ENCODE measurements at regions not wholly inside any gene's neighbourhood (a gene's known extent, or its start where the extent isn't known, plus 50 kb on each side); places are given as distances from the start of the nearest gene placed in this dataset.

GRCh38 chr12:64951944-64952343 lies 127.5 kb downstream of the TBC1D30 start:
- no TSS peak for BruUV-seq (replicated peaks)
- Histone ChIP-seq H4K20me1 (ENCODE audit: insufficient read depth, low read length) (no peaks in the 10 kb centered on the region), H3K9me2 (ENCODE audit: insufficient read depth, low read length) (no peaks in the 10 kb centered on the region), H3K4me1 (ENCODE audit: insufficient read depth, low read length, poor library complexity, severe bottlenecking) (no peaks in the 10 kb centered on the region), H3K27ac (ENCODE audit: low read depth, low read length, poor library complexity, severe bottlenecking) (no peak overlapping the region), H3K4me3 (ENCODE audit: low read depth, low read length, poor library complexity, severe bottlenecking) (no peak overlapping the region), H3K79me2 (ENCODE audit: insufficient read depth, low read depth, low read length) (no peaks in the 10 kb centered on the region), H2AFZ (ENCODE audit: low read length) (no peak overlapping the region), H3K36me3 (ENCODE audit: insufficient read depth, low read length) (no peaks in the 10 kb centered on the region), H3K4me2 (ENCODE audit: low read length) (no peak overlapping the region), H3K9me3 (ENCODE audit: low read length) (no peaks in the 10 kb centered on the region)
- ChIA-PET CTCF (ENCODE audit: unreplicated experiment) (no interaction called here), POLR2A (interaction anchor here (0.6 to 0.7 kb wide), 2 partner anchors 56 to 218 kb away, joined by 3 read pairs; no protein-coding TSS in a partner anchor)
- intact Hi-C loops (cut with micrococcal nuclease; ENCODE audit: unreplicated experiment): no loop called here
- TF ChIP-seq CTCF (conservative IDR thresholded peaks at IDR 0.05; ENCODE audit: low read length): no peak
- no peak for TF ChIP-seq EZH2phosphoT487 (IDR thresholded peaks at IDR 0.05; ENCODE audit: borderline replicate concordance, low read depth, low read length)
- DNase-seq (ENCODE audit: low spot score): no peak

- no peaks in the 10 kb centered on the region for H3K4me1 ChIP-seq (ENCODE audit: insufficient read depth, low read length, poor library complexity, severe bottlenecking)
- intact Hi-C loops (cut with micrococcal nuclease; ENCODE audit: unreplicated experiment): no loop called here
- no peaks in the 10 kb centered on the region for H3K9me2 ChIP-seq (ENCODE audit: insufficient read depth, low read length)
- no peak overlapping the region for H3K4me3 ChIP-seq (ENCODE audit: low read depth, low read length, poor library complexity, severe bottlenecking)
- TF ChIP-seq CTCF (conservative IDR thresholded peaks at IDR 0.05; ENCODE audit: low read length): no peak
- TF ChIP-seq EZH2phosphoT487 (IDR thresholded peaks at IDR 0.05; ENCODE audit: borderline replicate concordance, low read depth, low read length): no peak
- H3K4me2 ChIP-seq (ENCODE audit: low read length): no peak overlapping the region
- CTCF ChIA-PET (ENCODE audit: unreplicated experiment): no interaction called here
- POLR2A ChIA-PET: no interaction called here
- H2AFZ ChIP-seq (ENCODE audit: low read length): no peak overlapping the region
- H3K9me3 ChIP-seq (ENCODE audit: low read length): no peaks in the 10 kb centered on the region
- H3K27ac ChIP-seq (ENCODE audit: low read depth, low read length, poor library complexity, severe bottlenecking): no peak overlapping the region
- H3K36me3 ChIP-seq (ENCODE audit: insufficient read depth, low read length): no peaks in the 10 kb centered on the region
- DNase-seq (ENCODE audit: low spot score): no peak
- BruUV-seq (replicated peaks): no TSS peak
- H4K20me1 ChIP-seq (ENCODE audit: insufficient read depth, low read length): no peaks in the 10 kb centered on the region
- no peaks in the 10 kb centered on the region for H3K79me2 ChIP-seq (ENCODE audit: insufficient read depth, low read depth, low read length)
Observed at GRCh38 chr12:64955746-64956145, 131.3 kb downstream of the TBC1D30 start.

- H3K9me2 ChIP-seq (ENCODE audit: insufficient read depth, low read length): no peaks in the 10 kb centered on the region
- no peaks in the 10 kb centered on the region for H3K36me3 ChIP-seq (ENCODE audit: insufficient read depth, low read length)
- CTCF ChIA-PET (ENCODE audit: unreplicated experiment): no interaction called here
- no TSS peak for BruUV-seq (replicated peaks)
- POLR2A ChIA-PET: interaction anchor here (0.5 kb wide), 1 partner anchor 55 kb away, joined by 3 read pairs; no protein-coding TSS in a partner anchor
- intact Hi-C loops (cut with micrococcal nuclease; ENCODE audit: unreplicated experiment): no loop called here
- H2AFZ ChIP-seq (ENCODE audit: low read length): no peak overlapping the region
- H4K20me1 ChIP-seq (ENCODE audit: insufficient read depth, low read length): no peaks in the 10 kb centered on the region
- no peak for DNase-seq (ENCODE audit: low spot score)
- H3K79me2 ChIP-seq (ENCODE audit: insufficient read depth, low read depth, low read length): no peaks in the 10 kb centered on the region
- TF ChIP-seq EZH2phosphoT487 (IDR thresholded peaks at IDR 0.05; ENCODE audit: borderline replicate concordance, low read depth, low read length) (no peak), CTCF (conservative IDR thresholded peaks at IDR 0.05; ENCODE audit: low read length) (no peak)
- no peaks in the 10 kb centered on the region for H3K9me3 ChIP-seq (ENCODE audit: low read length)
- no peak overlapping the region for H3K4me3 ChIP-seq (ENCODE audit: low read depth, low read length, poor library complexity, severe bottlenecking)
- no peaks in the 10 kb centered on the region for H3K4me1 ChIP-seq (ENCODE audit: insufficient read depth, low read length, poor library complexity, severe bottlenecking)
- H3K4me2 ChIP-seq (ENCODE audit: low read length): no peak overlapping the region
- H3K27ac ChIP-seq (ENCODE audit: low read depth, low read length, poor library complexity, severe bottlenecking): no peak overlapping the region
Observed at GRCh38 chr12:64965920-64966319, 141.5 kb downstream of the TBC1D30 start.

All from OCI-LY7 (cell line).